ENCODE measurements at regions not wholly inside any gene's neighbourhood (a gene's known extent, or its start where the extent isn't known, plus 50 kb on each side); places are given as distances from the start of the nearest gene placed in this dataset.

- Histone ChIP-seq H3K27ac (no peak overlapping the region), H3K36me3 (no peaks in the 10 kb centered on the region), H3K27me3 (no peaks in the 10 kb centered on the region), H3K9me3 (no peaks in the 10 kb centered on the region), H3K4me1 (no peaks in the 10 kb centered on the region), H3K4me3 (no peak overlapping the region)
- no peak for ATAC-seq
- intact Hi-C loops (cut with DNase I), result no loop called here
- no peak for TF ChIP-seq CTCF (IDR thresholded peaks at IDR 0.05)
- no peak for FAIRE-seq
- DNase-seq, result no peak
Measured at GRCh38 chr2:195168369-195168768, 488.7 kb upstream of the SLC39A10 start.

GRCh38 chr2:195164930-195165329, 492.1 kb upstream of the SLC39A10 start:
- TF ChIP-seq CTCF (IDR thresholded peaks at IDR 0.05), result no peak
- ATAC-seq, result no peak
- H3K27me3 ChIP-seq, result no peaks in the 10 kb centered on the region
- no peak overlapping the region for H3K27ac ChIP-seq
- whole genome bisulfite sequencing, 2 donors, result 46 to 52% methylated on average over 2 of the region's 2 CpGs
- H3K36me3 ChIP-seq, result no peaks in the 10 kb centered on the region
- intact Hi-C loops (cut with DNase I), result no loop called here
- FAIRE-seq, result no peak
- no peaks in the 10 kb centered on the region for H3K4me1 ChIP-seq
- H3K4me3 ChIP-seq, result no peak overlapping the region
- no peak for DNase-seq
- H3K9me3 ChIP-seq, result no peaks in the 10 kb centered on the region

- no peak for TF ChIP-seq CTCF (IDR thresholded peaks at IDR 0.05)
- 27 to 36% methylated on average over 3 of the region's 3 CpGs for WGBS, 2 donors
- intact Hi-C loops (cut with DNase I), result no loop called here
- no peak for ATAC-seq
- no peak overlapping the region for H3K4me3 ChIP-seq
- no peaks in the 10 kb centered on the region for H3K4me1 ChIP-seq
- DNase-seq, result no peak
- H3K27ac ChIP-seq, result no peak overlapping the region
- no peaks in the 10 kb centered on the region for H3K9me3 ChIP-seq
- no peak for FAIRE-seq
- H3K27me3 ChIP-seq, result peaks cover 0 to 3% (median 0%) of the 10 kb centered on the region in 4 donors
- H3K36me3 ChIP-seq, result no peaks in the 10 kb centered on the region
Measured at GRCh38 chr2:195162918-195163317, 494.1 kb upstream of the SLC39A10 start.

GRCh38 chr2:195162194-195162593, 494.8 kb upstream of the SLC39A10 start:
- no peak overlapping the region for H3K27ac ChIP-seq
- no peaks in the 10 kb centered on the region for H3K9me3 ChIP-seq
- ATAC-seq (no peak), FAIRE-seq (no peak), DNase-seq (no peak)
- 75 to 84% methylated on average over 3 of the region's 3 CpGs for WGBS, 2 donors
- H3K36me3 ChIP-seq, result no peaks in the 10 kb centered on the region
- no peak overlapping the region for H3K4me3 ChIP-seq
- intact Hi-C loops (cut with DNase I), result no loop called here
- no peaks in the 10 kb centered on the region for H3K4me1 ChIP-seq
- TF ChIP-seq CTCF (IDR thresholded peaks at IDR 0.05), result no peak
- peaks cover 0 to 3% (median 0%) of the 10 kb centered on the region in 4 donors for H3K27me3 ChIP-seq

- WGBS, 2 donors, result 65 to 81% methylated on average over 2 of the region's 2 CpGs
- no peaks in the 10 kb centered on the region for H3K36me3 ChIP-seq
- H3K4me1 ChIP-seq, result no peaks in the 10 kb centered on the region
- FAIRE-seq, result no peak
- no peak for DNase-seq
- H3K9me3 ChIP-seq, result no peaks in the 10 kb centered on the region
- no peak overlapping the region for H3K4me3 ChIP-seq
- ATAC-seq, result no peak
- intact Hi-C loops (cut with DNase I), result no loop called here
- no peak overlapping the region for H3K27ac ChIP-seq
- no peak for TF ChIP-seq CTCF (IDR thresholded peaks at IDR 0.05)
- peaks cover 0 to 3% (median 0%) of the 10 kb centered on the region in 4 donors for H3K27me3 ChIP-seq
Measured at GRCh38 chr2:195160963-195161362, 496.1 kb upstream of the SLC39A10 start.
